ENCODE measurements at regions not wholly inside any gene's neighbourhood (a gene's known extent, or its start where the extent isn't known, plus 50 kb on each side); places are given as distances from the start of the nearest gene placed in this dataset.

DNA sequence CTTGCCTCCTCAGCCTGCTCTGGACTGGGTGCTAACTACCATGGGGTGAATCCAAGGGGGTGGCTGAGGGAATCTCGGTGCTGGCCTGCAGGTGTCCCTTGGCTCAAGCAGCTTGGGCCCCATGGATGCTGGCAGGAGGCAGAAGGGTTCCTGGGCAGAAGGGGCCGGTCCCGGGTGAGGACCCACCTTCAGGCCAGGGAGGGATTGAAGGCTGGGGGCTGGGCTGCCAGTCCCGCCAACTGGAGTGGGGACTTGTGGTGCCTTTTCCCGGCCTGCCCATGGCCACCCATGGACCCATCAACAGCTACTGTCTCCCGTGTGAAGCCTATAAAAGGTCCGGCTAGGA is 550.1 kb downstream of the SLC6A15 start:
- Histone ChIP-seq H2AK5ac (ENCODE audit: low read depth, low read length) (no peak overlapping the region), H2BK120ac (replicated peaks; ENCODE audit: low read depth, low read length) (no peak overlapping the region), H2BK20ac (ENCODE audit: low read length) (no peak overlapping the region), H3K36me3 (ENCODE audit: control insufficient read depth in 2 of 4, insufficient read depth in 4 of 4, low read length in 3 of 4) (no peaks in the 10 kb centered on the region), H3K4me2 (ENCODE audit: insufficient read depth in 1 of 2, low read depth in 2 of 2, low read length in 2 of 2) (no peak overlapping the region), H3K18ac (ENCODE audit: extremely low read depth, low read length) (no peak overlapping the region), H2AFZ (ENCODE audit: low read length) (no peak overlapping the region; the same call in 1 of the 2 replicates), H3K9ac (replicated peaks in 1 of 4; ENCODE audit: extremely low read depth in 1 of 4, low read depth in 3 of 4, low read length in 3 of 4) (no peak overlapping the region), H3K4me3 (ENCODE audit: extremely low read depth in 1 of 4, insufficient read depth in 2 of 4, low read depth in 3 of 4, low read length in 4 of 4) (no peak overlapping the region), H2BK15ac (ENCODE audit: low read length) (no peak overlapping the region), H3K9me3 (ENCODE audit: insufficient read depth in 2 of 2, low read depth in 1 of 2, low read length in 1 of 2) (no peaks in the 10 kb centered on the region), H3K23ac (ENCODE audit: insufficient read length) (no peak overlapping the region), H2BK12ac (ENCODE audit: low read depth, low read length) (no peak overlapping the region), H3K4ac (replicated peaks; ENCODE audit: insufficient read length, low read depth, low read length) (no peak overlapping the region), H4K20me1 (replicated peaks in 1 of 2; ENCODE audit: control insufficient read depth in 1 of 2, insufficient read depth in 2 of 2, low read length in 2 of 2) (no peaks in the 10 kb centered on the region), H4K91ac (replicated peaks; ENCODE audit: insufficient read length, low read length) (no peak overlapping the region), H4K5ac (ENCODE audit: insufficient read length, low read depth, low read length) (no peak overlapping the region), H3K14ac (ENCODE audit: insufficient read length) (no peak overlapping the region), H3K27ac (ENCODE audit: low read depth, low read length) (no peak overlapping the region), H3K79me1 (ENCODE audit: low read depth, low read length) (no peaks in the 10 kb centered on the region), H3K56ac (replicated peaks; ENCODE audit: insufficient read length, low read depth, low read length) (no peak overlapping the region), H3K79me2 (ENCODE audit: control insufficient read depth in 1 of 2, insufficient read depth in 2 of 2, low read length in 2 of 2) (no peaks in the 10 kb centered on the region), H2BK5ac (ENCODE audit: low read depth, low read length) (no peak overlapping the region), H3K23me2 (ENCODE audit: low read depth, low read length) (no peaks in the 10 kb centered on the region), H3K4me1 (replicated peaks in 1 of 4; ENCODE audit: control insufficient read depth in 3 of 4, insufficient read depth in 4 of 4, low read length in 3 of 4) (no peaks in the 10 kb centered on the region), H4K8ac (ENCODE audit: extremely low read depth, insufficient read depth, low read length) (no peak overlapping the region), H3K27me3 (replicated peaks in 1 of 4; ENCODE audit: control insufficient read depth in 3 of 4, extremely low read depth in 1 of 4, insufficient read depth in 3 of 4, low read length in 3 of 4) (no peaks in the 10 kb centered on the region)
- ChIA-PET CTCF (ENCODE audit: partially characterized antibody) (interaction anchor here (1.1 to 1.3 kb wide), 4 partner anchors 135 to 480 kb away, joined by 3 to 5 read pairs (median 3); no protein-coding TSS in a partner anchor), POLR2A (ENCODE audit: partially characterized antibody) (no interaction called here)
- FAIRE-seq (no peak), DNase-seq (ENCODE audit: low read depth in 1 of 2, low spot score in 2 of 2) (no peak)
- 91% methylated on average over 7 of the region's 7 CpGs; no CpG with 5 or more reads in 1 of the 2 experiments for WGBS, 2 experiments (ENCODE audit: extremely low coverage in 1 of 2, insufficient coverage in 1 of 2, insufficient read length in 1 of 2, insufficient replicate concordance in 2 of 2, low coverage in 1 of 2, low lambda C conversion rate in 2 of 2, missing lambda C conversion rate in 1 of 2)
- TF ChIP-seq, protein P1, sequence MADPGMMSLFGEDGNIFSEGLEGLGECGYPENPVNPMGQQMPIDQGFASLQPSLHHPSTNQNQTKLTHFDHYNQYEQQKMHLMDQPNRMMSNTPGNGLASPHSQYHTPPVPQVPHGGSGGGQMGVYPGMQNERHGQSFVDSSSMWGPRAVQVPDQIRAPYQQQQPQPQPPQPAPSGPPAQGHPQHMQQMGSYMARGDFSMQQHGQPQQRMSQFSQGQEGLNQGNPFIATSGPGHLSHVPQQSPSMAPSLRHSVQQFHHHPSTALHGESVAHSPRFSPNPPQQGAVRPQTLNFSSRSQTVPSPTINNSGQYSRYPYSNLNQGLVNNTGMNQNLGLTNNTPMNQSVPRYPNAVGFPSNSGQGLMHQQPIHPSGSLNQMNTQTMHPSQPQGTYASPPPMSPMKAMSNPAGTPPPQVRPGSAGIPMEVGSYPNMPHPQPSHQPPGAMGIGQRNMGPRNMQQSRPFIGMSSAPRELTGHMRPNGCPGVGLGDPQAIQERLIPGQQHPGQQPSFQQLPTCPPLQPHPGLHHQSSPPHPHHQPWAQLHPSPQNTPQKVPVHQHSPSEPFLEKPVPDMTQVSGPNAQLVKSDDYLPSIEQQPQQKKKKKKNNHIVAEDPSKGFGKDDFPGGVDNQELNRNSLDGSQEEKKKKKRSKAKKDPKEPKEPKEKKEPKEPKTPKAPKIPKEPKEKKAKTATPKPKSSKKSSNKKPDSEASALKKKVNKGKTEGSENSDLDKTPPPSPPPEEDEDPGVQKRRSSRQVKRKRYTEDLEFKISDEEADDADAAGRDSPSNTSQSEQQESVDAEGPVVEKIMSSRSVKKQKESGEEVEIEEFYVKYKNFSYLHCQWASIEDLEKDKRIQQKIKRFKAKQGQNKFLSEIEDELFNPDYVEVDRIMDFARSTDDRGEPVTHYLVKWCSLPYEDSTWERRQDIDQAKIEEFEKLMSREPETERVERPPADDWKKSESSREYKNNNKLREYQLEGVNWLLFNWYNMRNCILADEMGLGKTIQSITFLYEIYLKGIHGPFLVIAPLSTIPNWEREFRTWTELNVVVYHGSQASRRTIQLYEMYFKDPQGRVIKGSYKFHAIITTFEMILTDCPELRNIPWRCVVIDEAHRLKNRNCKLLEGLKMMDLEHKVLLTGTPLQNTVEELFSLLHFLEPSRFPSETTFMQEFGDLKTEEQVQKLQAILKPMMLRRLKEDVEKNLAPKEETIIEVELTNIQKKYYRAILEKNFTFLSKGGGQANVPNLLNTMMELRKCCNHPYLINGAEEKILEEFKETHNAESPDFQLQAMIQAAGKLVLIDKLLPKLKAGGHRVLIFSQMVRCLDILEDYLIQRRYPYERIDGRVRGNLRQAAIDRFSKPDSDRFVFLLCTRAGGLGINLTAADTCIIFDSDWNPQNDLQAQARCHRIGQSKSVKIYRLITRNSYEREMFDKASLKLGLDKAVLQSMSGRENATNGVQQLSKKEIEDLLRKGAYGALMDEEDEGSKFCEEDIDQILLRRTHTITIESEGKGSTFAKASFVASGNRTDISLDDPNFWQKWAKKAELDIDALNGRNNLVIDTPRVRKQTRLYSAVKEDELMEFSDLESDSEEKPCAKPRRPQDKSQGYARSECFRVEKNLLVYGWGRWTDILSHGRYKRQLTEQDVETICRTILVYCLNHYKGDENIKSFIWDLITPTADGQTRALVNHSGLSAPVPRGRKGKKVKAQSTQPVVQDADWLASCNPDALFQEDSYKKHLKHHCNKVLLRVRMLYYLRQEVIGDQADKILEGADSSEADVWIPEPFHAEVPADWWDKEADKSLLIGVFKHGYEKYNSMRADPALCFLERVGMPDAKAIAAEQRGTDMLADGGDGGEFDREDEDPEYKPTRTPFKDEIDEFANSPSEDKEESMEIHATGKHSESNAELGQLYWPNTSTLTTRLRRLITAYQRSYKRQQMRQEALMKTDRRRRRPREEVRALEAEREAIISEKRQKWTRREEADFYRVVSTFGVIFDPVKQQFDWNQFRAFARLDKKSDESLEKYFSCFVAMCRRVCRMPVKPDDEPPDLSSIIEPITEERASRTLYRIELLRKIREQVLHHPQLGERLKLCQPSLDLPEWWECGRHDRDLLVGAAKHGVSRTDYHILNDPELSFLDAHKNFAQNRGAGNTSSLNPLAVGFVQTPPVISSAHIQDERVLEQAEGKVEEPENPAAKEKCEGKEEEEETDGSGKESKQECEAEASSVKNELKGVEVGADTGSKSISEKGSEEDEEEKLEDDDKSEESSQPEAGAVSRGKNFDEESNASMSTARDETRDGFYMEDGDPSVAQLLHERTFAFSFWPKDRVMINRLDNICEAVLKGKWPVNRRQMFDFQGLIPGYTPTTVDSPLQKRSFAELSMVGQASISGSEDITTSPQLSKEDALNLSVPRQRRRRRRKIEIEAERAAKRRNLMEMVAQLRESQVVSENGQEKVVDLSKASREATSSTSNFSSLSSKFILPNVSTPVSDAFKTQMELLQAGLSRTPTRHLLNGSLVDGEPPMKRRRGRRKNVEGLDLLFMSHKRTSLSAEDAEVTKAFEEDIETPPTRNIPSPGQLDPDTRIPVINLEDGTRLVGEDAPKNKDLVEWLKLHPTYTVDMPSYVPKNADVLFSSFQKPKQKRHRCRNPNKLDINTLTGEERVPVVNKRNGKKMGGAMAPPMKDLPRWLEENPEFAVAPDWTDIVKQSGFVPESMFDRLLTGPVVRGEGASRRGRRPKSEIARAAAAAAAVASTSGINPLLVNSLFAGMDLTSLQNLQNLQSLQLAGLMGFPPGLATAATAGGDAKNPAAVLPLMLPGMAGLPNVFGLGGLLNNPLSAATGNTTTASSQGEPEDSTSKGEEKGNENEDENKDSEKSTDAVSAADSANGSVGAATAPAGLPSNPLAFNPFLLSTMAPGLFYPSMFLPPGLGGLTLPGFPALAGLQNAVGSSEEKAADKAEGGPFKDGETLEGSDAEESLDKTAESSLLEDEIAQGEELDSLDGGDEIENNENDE (IDR thresholded peaks at IDR 0.05; ENCODE audit: insufficient replicate concordance, low read length), result no peak

Data from H1 (cell line).